OCI-LY7 (cell line): ENCODE measurements at regions not wholly inside any gene's neighbourhood (a gene's known extent, or its start where the extent isn't known, plus 50 kb on each side); places are given as distances from the start of the nearest gene placed in this dataset.

ENCODE experiments used
- BruUV-seq: library from RNA; stranded (reverse); fragments of 400-500 nt; replicated peaks from 2 replicates; lab custom pipeline; 2021; lab: Mats Ljungman, UMichigan
- CTCF ChIA-PET: fragments of 300-600 bp; sonication (Branson Sonifier 250); formaldehyde crosslinking; loops from one replicate; lab custom pipeline; 2022; ENCODE audit warnings: antibody characterized with exemption; ENCODE audit not compliant: unreplicated experiment; lab: Charles Lee
- POLR2A ChIA-PET: fragments of 300-600 bp; sonication (Branson Sonifier 250); formaldehyde crosslinking; loops from one replicate; lab custom pipeline; 2022; ENCODE audit warnings: antibody characterized with exemption; lab: Charles Lee
- DNase-seq: peaks from one replicate; pipeline ENCODE4 v3.0.0-alpha.2; 2015; ENCODE audit warnings: low spot score
- H2AFZ ChIP-seq: fragments of 200-600 bp; sonication (generic), shearing (Covaris generic); 2 replicates; pipeline ENCODE4 v1.6.1; 2014; ENCODE audit warnings: mild to moderate bottlenecking, antibody characterized with exemption, low read length, moderate library complexity
- H3K27ac ChIP-seq: fragments of 200-600 bp; sonication (generic); 2 replicates; pipeline ENCODE4 v1.5.1; 2014; ENCODE audit warnings: mixed run types, low read depth, mild to moderate bottlenecking, moderate library complexity, low read length, inconsistent platforms; ENCODE audit not compliant: poor library complexity, severe bottlenecking
- H3K36me3 ChIP-seq: fragments of 200-600 bp; sonication (generic); 2 replicates; pipeline ENCODE4 v1.6.1; 2014; ENCODE audit warnings: mild to moderate bottlenecking, antibody characterized with exemption, low read length, moderate library complexity, mixed read lengths; ENCODE audit not compliant: insufficient read depth
- H3K4me1 ChIP-seq: fragments of 200-600 bp; sonication (generic); 2 replicates; pipeline ENCODE4 v1.5.1; 2014; ENCODE audit warnings: mild to moderate bottlenecking, low read length; ENCODE audit not compliant: insufficient read depth, poor library complexity, severe bottlenecking
- H3K4me2 ChIP-seq: fragments of 200-600 bp; sonication (generic); 2 replicates; pipeline ENCODE4 v1.6.1; 2014; ENCODE audit warnings: mild to moderate bottlenecking, low read length
- H3K4me3 ChIP-seq: fragments of 200-600 bp; sonication (generic); 2 replicates; pipeline ENCODE4 v1.5.1; 2014; ENCODE audit warnings: mild to moderate bottlenecking, low read depth, low read length; ENCODE audit not compliant: poor library complexity, severe bottlenecking
- H3K79me2 ChIP-seq: fragments of 200-600 bp; sonication (generic); 2 replicates; pipeline ENCODE4 v1.6.1; 2016; ENCODE audit warnings: low read depth, mild to moderate bottlenecking, low read length, moderate library complexity, mixed read lengths; ENCODE audit not compliant: insufficient read depth
- H3K9me2 ChIP-seq: fragments of 200-600 bp; sonication (generic); 2 replicates; pipeline ENCODE4 v1.6.1; 2016; ENCODE audit warnings: mild to moderate bottlenecking, low read length, mixed read lengths; ENCODE audit not compliant: insufficient read depth
- H3K9me3 ChIP-seq: fragments of 200-600 bp; sonication (generic); 2 replicates; pipeline ENCODE4 v1.6.1; 2014; ENCODE audit warnings: mild to moderate bottlenecking, mixed run types, low read length, mixed read lengths
- H4K20me1 ChIP-seq: fragments of 200-600 bp; sonication (generic); 2 replicates; pipeline ENCODE4 v1.6.1; 2014; ENCODE audit warnings: mild to moderate bottlenecking, antibody characterized with exemption, low read length, moderate library complexity, mixed read lengths; ENCODE audit not compliant: insufficient read depth
- EZH2phosphoT487 ChIP-seq: fragments of 200-600 bp; sonication (generic); IDR thresholded peaks from 2 replicates; pipeline ENCODE4 v1.6.1; 2018; ENCODE audit warnings: low read depth, borderline replicate concordance, mild to moderate bottlenecking, mixed run types, antibody characterized with exemption, low read length, moderate library complexity, mixed read lengths
- intact Hi-C: fragments of 100-400 bp; cut with micrococcal nuclease; formaldehyde crosslinking; loops from one replicate; pipeline ENCODE4 v1.10.0; 2022; ENCODE audit not compliant: unreplicated experiment
- TF ChIP-seq, protein P1 (sequence below): fragments of 200-600 bp; sonication (generic); conservative IDR thresholded peaks from 2 replicates; pipeline ENCODE4 v1.5.1; 2014; ENCODE audit warnings: mild to moderate bottlenecking, antibody characterized with exemption, low read length, moderate library complexity, mixed read lengths

DNA sequence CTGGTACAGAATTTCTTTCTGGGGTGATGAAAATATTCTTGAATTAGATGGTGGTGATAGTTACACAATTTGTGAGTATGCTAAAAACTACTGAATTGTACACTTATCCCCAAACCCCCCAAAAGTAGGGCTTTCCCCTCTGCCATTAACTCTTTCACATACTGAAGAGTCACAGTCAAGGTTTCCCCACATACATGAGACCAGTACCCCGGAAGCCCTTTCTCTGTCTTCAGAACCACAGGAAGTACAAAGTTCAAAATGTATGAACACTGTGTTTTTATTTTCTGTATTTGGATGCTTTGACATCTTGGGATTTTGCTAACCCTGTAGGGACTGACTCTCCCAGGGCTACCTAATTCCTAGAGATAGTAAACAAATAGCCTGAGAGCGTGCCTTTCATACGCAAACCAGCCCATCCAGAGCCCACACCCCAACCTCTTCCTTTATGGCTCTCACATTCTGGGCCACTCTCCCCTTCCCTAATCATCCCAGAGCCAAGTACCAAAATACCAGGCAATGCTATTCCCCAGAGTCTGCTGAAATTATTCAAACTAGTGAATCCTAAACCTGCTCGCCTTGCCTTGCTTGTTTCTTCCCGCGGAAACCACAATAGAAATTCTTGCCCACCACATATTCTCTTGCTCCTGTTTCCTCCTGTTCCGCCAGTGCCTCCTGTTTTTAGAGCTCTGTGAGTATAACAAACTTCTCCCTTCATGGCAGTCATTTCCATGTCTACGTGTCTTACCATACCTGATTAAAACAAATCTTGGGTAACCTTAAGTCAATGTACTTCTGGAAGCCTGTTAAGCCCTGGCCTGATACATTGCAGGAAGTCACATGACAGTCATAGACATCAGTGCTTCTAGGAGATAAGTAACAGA lies 524.8 kb downstream of the FUT8 start:
- BruUV-seq = no TSS peak
- CTCF ChIA-PET = interaction anchor here (0.7 kb wide), 1 partner anchor 12 kb away, joined by 3 read pairs; no protein-coding TSS in a partner anchor
- intact Hi-C loops = no loop called here

DNA sequence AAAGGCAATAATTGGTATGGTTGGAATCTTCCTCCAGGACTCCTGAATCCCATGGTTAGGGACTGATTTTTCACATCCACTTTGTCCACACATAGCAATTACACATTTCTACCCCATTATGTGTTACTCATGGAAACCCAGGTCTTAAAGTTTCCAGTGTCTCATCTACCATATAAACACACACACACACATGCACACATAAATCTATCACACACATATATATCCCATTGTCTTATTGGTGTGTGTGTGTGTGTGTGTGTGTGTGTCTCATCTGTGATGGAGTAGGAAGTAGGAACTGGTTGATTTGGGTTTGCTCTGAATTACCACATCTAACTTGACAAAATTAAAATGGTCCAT lies 525.4 kb downstream of the FUT8 start:
- H4K20me1 ChIP-seq = no peaks in the 10 kb centered on the region
- no peak for DNase-seq
- no peak overlapping the region for H3K4me2 ChIP-seq
- H3K9me3 ChIP-seq = no peaks in the 10 kb centered on the region
- no peak overlapping the region for H3K27ac ChIP-seq
- intact Hi-C loops = no loop called here
- ChIA-PET POLR2A (no interaction called here), CTCF (no interaction called here)
- no peaks in the 10 kb centered on the region for H3K4me1 ChIP-seq
- H3K9me2 ChIP-seq = no peaks in the 10 kb centered on the region
- no peaks in the 10 kb centered on the region for H3K79me2 ChIP-seq
- no peak overlapping the region for H2AFZ ChIP-seq
- TF ChIP-seq, protein P1, sequence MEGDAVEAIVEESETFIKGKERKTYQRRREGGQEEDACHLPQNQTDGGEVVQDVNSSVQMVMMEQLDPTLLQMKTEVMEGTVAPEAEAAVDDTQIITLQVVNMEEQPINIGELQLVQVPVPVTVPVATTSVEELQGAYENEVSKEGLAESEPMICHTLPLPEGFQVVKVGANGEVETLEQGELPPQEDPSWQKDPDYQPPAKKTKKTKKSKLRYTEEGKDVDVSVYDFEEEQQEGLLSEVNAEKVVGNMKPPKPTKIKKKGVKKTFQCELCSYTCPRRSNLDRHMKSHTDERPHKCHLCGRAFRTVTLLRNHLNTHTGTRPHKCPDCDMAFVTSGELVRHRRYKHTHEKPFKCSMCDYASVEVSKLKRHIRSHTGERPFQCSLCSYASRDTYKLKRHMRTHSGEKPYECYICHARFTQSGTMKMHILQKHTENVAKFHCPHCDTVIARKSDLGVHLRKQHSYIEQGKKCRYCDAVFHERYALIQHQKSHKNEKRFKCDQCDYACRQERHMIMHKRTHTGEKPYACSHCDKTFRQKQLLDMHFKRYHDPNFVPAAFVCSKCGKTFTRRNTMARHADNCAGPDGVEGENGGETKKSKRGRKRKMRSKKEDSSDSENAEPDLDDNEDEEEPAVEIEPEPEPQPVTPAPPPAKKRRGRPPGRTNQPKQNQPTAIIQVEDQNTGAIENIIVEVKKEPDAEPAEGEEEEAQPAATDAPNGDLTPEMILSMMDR = no peak
- TF ChIP-seq EZH2phosphoT487 = no peak
- no peak overlapping the region for H3K4me3 ChIP-seq
- BruUV-seq = no TSS peak
- H3K36me3 ChIP-seq = no peaks in the 10 kb centered on the region

More for the DNA sequence above, 524.8 kb downstream of the FUT8 start:
- no peak overlapping the region for H3K27ac ChIP-seq
- no peak overlapping the region for H3K4me2 ChIP-seq
- no peaks in the 10 kb centered on the region for H3K4me1 ChIP-seq
- POLR2A ChIA-PET = no interaction called here
- no peaks in the 10 kb centered on the region for H3K9me3 ChIP-seq
- H3K36me3 ChIP-seq = no peaks in the 10 kb centered on the region
- H3K4me3 ChIP-seq = no peak overlapping the region
- DNase-seq = no peak
- no peaks in the 10 kb centered on the region for H4K20me1 ChIP-seq
- H3K79me2 ChIP-seq = no peaks in the 10 kb centered on the region
- H2AFZ ChIP-seq = no peak overlapping the region
- H3K9me2 ChIP-seq = no peaks in the 10 kb centered on the region
- TF ChIP-seq, protein P1 = no peak
- no peak for TF ChIP-seq EZH2phosphoT487

DNA sequence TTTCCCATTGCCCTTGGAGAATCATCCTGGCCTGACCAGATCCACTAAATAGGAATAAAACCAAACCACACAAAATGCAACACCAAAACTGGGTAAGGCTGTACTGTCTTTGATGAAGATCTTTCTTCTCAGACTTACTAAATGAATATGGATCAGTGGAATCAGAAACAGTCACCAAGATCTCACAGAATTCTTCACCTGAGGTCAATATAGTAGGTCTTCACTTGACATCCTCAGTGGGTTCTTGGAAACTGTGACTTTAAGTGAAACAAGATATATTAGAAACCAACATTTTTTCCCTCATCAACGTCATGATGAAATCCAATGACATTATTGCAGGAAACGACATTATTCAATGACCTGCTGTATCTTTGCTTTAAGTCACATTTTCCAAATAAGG lies 526.2 kb downstream of the FUT8 start:
- no peak for DNase-seq
- no peaks in the 10 kb centered on the region for H3K36me3 ChIP-seq
- no peak overlapping the region for H2AFZ ChIP-seq
- intact Hi-C loops = no loop called here
- H3K27ac ChIP-seq = no peak overlapping the region
- H3K79me2 ChIP-seq = no peaks in the 10 kb centered on the region
- TF ChIP-seq, protein P1 = no peak
- TF ChIP-seq EZH2phosphoT487 = no peak
- H3K9me3 ChIP-seq = no peaks in the 10 kb centered on the region
- BruUV-seq = no TSS peak
- H3K4me2 ChIP-seq = no peak overlapping the region
- POLR2A ChIA-PET = no interaction called here
- H3K4me1 ChIP-seq = no peaks in the 10 kb centered on the region
- H4K20me1 ChIP-seq = no peaks in the 10 kb centered on the region
- no peak overlapping the region for H3K4me3 ChIP-seq
- CTCF ChIA-PET = no interaction called here
- no peaks in the 10 kb centered on the region for H3K9me2 ChIP-seq
